HEK293 (cell line): ENCODE measurements at regions not wholly inside any gene's neighbourhood (a gene's known extent, or its start where the extent isn't known, plus 50 kb on each side); places are given as distances from the start of the nearest gene placed in this dataset.

Experiments used
- CTCF ChIA-PET: fragments of 350-600 bp; formaldehyde crosslinking; extraction: SDS; loops from one replicate; lab custom pipeline; 2021; ENCODE audit warnings: antibody characterized with exemption; lab: Yijun Ruan, JAX
- POLR2A ChIA-PET: fragments of 300-600 bp; formaldehyde crosslinking; extraction: SDS; loops from one replicate; lab custom pipeline; 2020; ENCODE audit warnings: antibody characterized with exemption, inconsistent platforms; lab: Yijun Ruan, JAX
- H3K27ac ChIP-seq: fragments of 200-500 bp; sonication (Bioruptor generic); 2 replicates; pipeline ENCODE4 v1.5.1; 2014; ENCODE audit warnings: low read depth, low read length, control low read depth, inconsistent platforms; ENCODE audit errors: extremely low read depth
- H3K36me3 ChIP-seq, 2 experiments: fragments of 200-500 bp in 1 of 2; sonication (Bioruptor generic) in 1 of 2; 1 replicate in 1 of 2; 2 replicates in 1 of 2; pipeline ENCODE4 v1.5.1; 2014 to 2017; ENCODE audit warnings: inconsistent platforms in 2 of 2, low read length in 2 of 2; ENCODE audit not compliant: control insufficient read depth in 2 of 2, insufficient read depth in 1 of 2
- H3K4me1 ChIP-seq: fragments of 200-500 bp; sonication (Bioruptor generic); 2 replicates; pipeline ENCODE4 v1.5.1; 2014; ENCODE audit warnings: mild to moderate bottlenecking, low read length, inconsistent platforms; ENCODE audit not compliant: control insufficient read depth, insufficient read depth
- H3K4me3 ChIP-seq: 2 replicates; pipeline ENCODE4 v1.5.1; 2011; ENCODE audit warnings: low read depth, mild to moderate bottlenecking, control low read depth, low read length, moderate library complexity
- H3K9me3 ChIP-seq: fragments of 200-500 bp; sonication (Bioruptor generic); 2 replicates; pipeline ENCODE4 v1.5.1; 2014; ENCODE audit warnings: low read depth, low read length, inconsistent platforms; ENCODE audit not compliant: control insufficient read depth, insufficient read depth
- BCL11A ChIP-seq: fragments of 450-650 bp; formaldehyde crosslinking; IDR thresholded peaks from 2 replicates; pipeline ENCODE4 v1.5.1; 2016; ENCODE audit warnings: low read depth, missing biosample characterization, missing genetic modification characterization
- ELK4 ChIP-seq: IDR thresholded peaks from 2 replicates; pipeline ENCODE4 v1.6.1; 2011; ENCODE audit warnings: mild to moderate bottlenecking, low read depth, low read length, borderline replicate concordance
- KLF1 ChIP-seq: fragments of 450-650 bp; formaldehyde crosslinking; IDR thresholded peaks from 2 replicates; pipeline ENCODE4 v1.5.1; 2016; ENCODE audit warnings: missing biosample characterization, missing genetic modification characterization
- OSR2 ChIP-seq: fragments of 450-650 bp; formaldehyde crosslinking; IDR thresholded peaks from 2 replicates; pipeline ENCODE4 v1.5.1; 2016; ENCODE audit warnings: missing biosample characterization, missing genetic modification characterization
- PRDM10 ChIP-seq: fragments of 450-650 bp; formaldehyde crosslinking; IDR thresholded peaks from 2 replicates; pipeline ENCODE4 v1.5.1; 2016; ENCODE audit warnings: missing biosample characterization, missing genetic modification characterization
- ZFP3 ChIP-seq: fragments of 450-650 bp; formaldehyde crosslinking; IDR thresholded peaks from 2 replicates; pipeline ENCODE4 v1.5.1; 2016; ENCODE audit warnings: low read depth, missing biosample characterization, missing genetic modification characterization
- ZNF157 ChIP-seq: fragments of 450-650 bp; formaldehyde crosslinking; IDR thresholded peaks from 2 replicates; pipeline ENCODE4 v1.5.1; 2016; ENCODE audit warnings: missing biosample characterization, missing genetic modification characterization
- ZNF19 ChIP-seq: fragments of 450-650 bp; formaldehyde crosslinking; IDR thresholded peaks from 2 replicates; pipeline ENCODE4; 2016; ENCODE audit warnings: missing biosample characterization, missing genetic modification characterization, low read depth
- ZNF23 ChIP-seq: fragments of 450-650 bp; formaldehyde crosslinking; IDR thresholded peaks from 2 replicates; pipeline ENCODE4 v1.5.1; 2016; ENCODE audit warnings: missing biosample characterization, missing genetic modification characterization, borderline replicate concordance
- ZNF324 ChIP-seq: fragments of 450-650 bp; formaldehyde crosslinking; IDR thresholded peaks from 2 replicates; pipeline ENCODE4 v1.5.1; 2016; ENCODE audit warnings: missing biosample characterization, missing genetic modification characterization
- ZNF488 ChIP-seq: fragments of 450-650 bp; formaldehyde crosslinking; IDR thresholded peaks from 2 replicates; pipeline ENCODE4 v1.5.1; 2016; ENCODE audit warnings: missing biosample characterization, missing genetic modification characterization
- ZNF510 ChIP-seq: fragments of 450-650 bp; formaldehyde crosslinking; IDR thresholded peaks from 2 replicates; pipeline ENCODE4 v1.5.1; 2018; ENCODE audit warnings: mild to moderate bottlenecking, missing genetic modification characterization, missing biosample characterization; ENCODE audit not compliant: insufficient replicate concordance
- ZNF544 ChIP-seq: fragments of 450-650 bp; formaldehyde crosslinking; IDR thresholded peaks from 2 replicates; pipeline ENCODE4 v1.5.0; 2017; ENCODE audit warnings: missing biosample characterization, missing genetic modification characterization
- ZNF596 ChIP-seq: fragments of 450-650 bp; IDR thresholded peaks from 2 replicates; pipeline ENCODE4 v1.5.0; 2018; ENCODE audit warnings: missing biosample characterization, mild to moderate bottlenecking, missing genetic modification characterization, moderate library complexity
- ZNF692 ChIP-seq: fragments of 450-650 bp; formaldehyde crosslinking; IDR thresholded peaks from 2 replicates; pipeline ENCODE4 v1.5.1; 2016; ENCODE audit warnings: missing biosample characterization, missing genetic modification characterization
- ZSCAN16 ChIP-seq: fragments of 450-650 bp; formaldehyde crosslinking; IDR thresholded peaks from 2 replicates; pipeline ENCODE4 v1.5.1; 2016; ENCODE audit warnings: missing biosample characterization, missing genetic modification characterization

- H3K27ac ChIP-seq, result no peak overlapping the region
- no peaks in the 10 kb centered on the region for H3K9me3 ChIP-seq
- no peaks in the 10 kb centered on the region for H3K4me1 ChIP-seq
- H3K36me3 ChIP-seq, result no peaks in the 10 kb centered on the region
- ChIA-PET POLR2A (no interaction called here), CTCF (no interaction called here)
- no peak overlapping the region for H3K4me3 ChIP-seq
- no peak for TF ChIP-seq ZNF19 (tag by site-specific recombination)
- TF ChIP-seq ZNF23 (tag by site-specific recombination), result no peak
- no peak for TF ChIP-seq ELK4
- TF ChIP-seq ZNF488 (tag by site-specific recombination), result no peak
- no peak for TF ChIP-seq PRDM10 (tag by site-specific recombination)
These were observed 131.8 kb upstream of the GRB10 start for GRCh38 chr7:50914460-50914859.

GRCh38 chr7:50908628-50909290, 126.1 kb upstream of the GRB10 start:
- Histone ChIP-seq H3K27ac (no peak overlapping the region), H3K4me3 (no peak overlapping the region), H3K4me1 (no peaks in the 10 kb centered on the region), H3K36me3 (no peaks in the 10 kb centered on the region), H3K9me3 (no peaks in the 10 kb centered on the region)
- ChIA-PET CTCF (interaction anchor here (0.6 kb wide), 2 partner anchors 140 to 543 kb away, joined by 3 to 4 read pairs; no protein-coding TSS in a partner anchor), POLR2A (no interaction called here)
- TF ChIP-seq ZFP3 (tag by site-specific recombination), result no peak
- TF ChIP-seq ZNF324, result no peak
- no peak for TF ChIP-seq ELK4
- no peak for TF ChIP-seq ZNF157 (tag by site-specific recombination)
- TF ChIP-seq ZNF692 (tag by site-specific recombination), result no peak
- TF ChIP-seq BCL11A, result no peak
- no peak for TF ChIP-seq OSR2
- TF ChIP-seq ZNF544 (tag by site-specific recombination), result no peak
- TF ChIP-seq ZSCAN16 (tag by site-specific recombination), result no peak
- TF ChIP-seq ZNF510 (tag by site-specific recombination), result no peak
- no peak for TF ChIP-seq ZNF596 (tag by site-specific recombination)
- no peak for TF ChIP-seq KLF1 (tag by site-specific recombination)
